ENCODE measurements at regions not wholly inside any gene's neighbourhood (a gene's known extent, or its start where the extent isn't known, plus 50 kb on each side); places are given as distances from the start of the nearest gene placed in this dataset.

- Mint-ChIP-seq H3K27ac (no peak overlapping the region), H3K4me3 (no peak overlapping the region), H3K27me3 (ENCODE audit: insufficient read depth) (no peaks in the 10 kb centered on the region), H3K4me1 (no peaks in the 10 kb centered on the region), H3K9me3 (no peaks in the 10 kb centered on the region), H3K36me3 (ENCODE audit: low read depth) (no peaks in the 10 kb centered on the region)
- 38 to 46% methylated on average over 1 of the region's 1 CpG for WGBS, 2 experiments (ENCODE audit: insufficient coverage in 1 of 2, insufficient read length in 1 of 2)
- Histone ChIP-seq H3K27me3 (ENCODE audit: control insufficient read depth, insufficient read depth, low read length, poor library complexity, severe bottlenecking) (no peaks in the 10 kb centered on the region), H3K9me3 (ENCODE audit: control insufficient read depth, low read length) (peaks cover 10% of the 10 kb centered on the region), H3K36me3 (ENCODE audit: control insufficient read depth, insufficient read depth, low read length) (no peaks in the 10 kb centered on the region), H3K27ac (ENCODE audit: low read depth, low read length) (no peak overlapping the region), H3K4me3 (ENCODE audit: low read length) (no peak overlapping the region), H3K9ac (ENCODE audit: extremely low read depth, low read length, poor library complexity, severe bottlenecking) (no peak overlapping the region), H3K4me1 (ENCODE audit: control insufficient read depth, insufficient read depth, low read length) (no peaks in the 10 kb centered on the region)
- no peak for TF ChIP-seq CTCF (conservative IDR thresholded peaks at IDR 0.05)
- DNase-seq: no peak
Measured at GRCh38 chr9:103798620-103799019, 295.5 kb upstream of the SMC2 start.

- H3K4me3 ChIP-seq (ENCODE audit: low read length): no peak overlapping the region
- no peak overlapping the region for H3K27ac ChIP-seq (ENCODE audit: low read depth, low read length)
- H3K27me3 ChIP-seq (ENCODE audit: control insufficient read depth, insufficient read depth, low read length, poor library complexity, severe bottlenecking): no peaks in the 10 kb centered on the region
- Mint-ChIP-seq H3K4me3 (no peak overlapping the region), H3K4me1 (no peaks in the 10 kb centered on the region), H3K36me3 (ENCODE audit: low read depth) (no peaks in the 10 kb centered on the region), H3K9me3 (no peaks in the 10 kb centered on the region), H3K27me3 (ENCODE audit: insufficient read depth) (no peaks in the 10 kb centered on the region), H3K27ac (no peak overlapping the region)
- H3K9ac ChIP-seq (ENCODE audit: extremely low read depth, low read length, poor library complexity, severe bottlenecking): no peak overlapping the region
- no peak for DNase-seq
- WGBS, 2 experiments (ENCODE audit: insufficient coverage in 1 of 2, insufficient read length in 1 of 2): 69% methylated on average over 1 of the region's 1 CpG; no CpG with 5 or more reads in 1 of the 2 experiments
- H3K36me3 ChIP-seq (ENCODE audit: control insufficient read depth, insufficient read depth, low read length): no peaks in the 10 kb centered on the region
- TF ChIP-seq CTCF (conservative IDR thresholded peaks at IDR 0.05): no peak
- peaks cover 14% of the 10 kb centered on the region for H3K9me3 ChIP-seq (ENCODE audit: control insufficient read depth, low read length)
- no peaks in the 10 kb centered on the region for H3K4me1 ChIP-seq (ENCODE audit: control insufficient read depth, insufficient read depth, low read length)
Measured at GRCh38 chr9:103799959-103800358, 294.1 kb upstream of the SMC2 start.

GRCh38 chr9:103802068-103802467 is 292.0 kb upstream of the SMC2 start:
- no peak overlapping the region for H3K27ac Mint-ChIP-seq
- no peaks in the 10 kb centered on the region for H3K4me1 Mint-ChIP-seq
- H3K27me3 Mint-ChIP-seq (ENCODE audit: insufficient read depth): no peaks in the 10 kb centered on the region
- no peaks in the 10 kb centered on the region for H3K9me3 Mint-ChIP-seq
- no peak for TF ChIP-seq CTCF (conservative IDR thresholded peaks at IDR 0.05)
- H3K4me3 Mint-ChIP-seq: no peak overlapping the region
- Histone ChIP-seq H3K36me3 (ENCODE audit: control insufficient read depth, insufficient read depth, low read length) (no peaks in the 10 kb centered on the region), H3K27me3 (ENCODE audit: control insufficient read depth, insufficient read depth, low read length, poor library complexity, severe bottlenecking) (no peaks in the 10 kb centered on the region), H3K27ac (ENCODE audit: low read depth, low read length) (no peak overlapping the region), H3K4me1 (ENCODE audit: control insufficient read depth, insufficient read depth, low read length) (no peaks in the 10 kb centered on the region), H3K9ac (ENCODE audit: extremely low read depth, low read length, poor library complexity, severe bottlenecking) (no peak overlapping the region), H3K9me3 (ENCODE audit: control insufficient read depth, low read length) (peaks cover 10% of the 10 kb centered on the region), H3K4me3 (ENCODE audit: low read length) (no peak overlapping the region)
- WGBS, 2 experiments (ENCODE audit: insufficient coverage in 1 of 2, insufficient read length in 1 of 2): 71% methylated on average over 1 of the region's 1 CpG; no CpG with 5 or more reads in 1 of the 2 experiments
- no peaks in the 10 kb centered on the region for H3K36me3 Mint-ChIP-seq (ENCODE audit: low read depth)
- no peak for DNase-seq

Measured in endodermal cell (in vitro differentiated cells).